Effector memory CD8-positive, alpha-beta T cell (primary cell): ENCODE measurements at regions not wholly inside any gene's neighbourhood (a gene's known extent, or its start where the extent isn't known, plus 50 kb on each side); places are given as distances from the start of the nearest gene placed in this dataset.

Experiments used
- ATAC-seq: fragments of 150-1000 bp; cut with Tn5 transposase; replicated peaks from 2 replicates; pipeline ENCODE4 v1.10.0; 2021; ENCODE audit warnings: mild to moderate bottlenecking, moderate library complexity
- DNase-seq, 3 experiments: peaks; one replicate each; pipeline ENCODE4 v3.0.0; 2021
- H3K27ac Mint-ChIP-seq, 2 donors: one replicate each; pipeline ENCODE4 v1.8.0; 2022; ENCODE audit warnings: mild to moderate bottlenecking in 2 of 2, mixed read lengths in 2 of 2, moderate library complexity in 2 of 2
- H3K27me3 Mint-ChIP-seq, 2 donors: one replicate each; pipeline ENCODE4 v1.8.0; 2022; ENCODE audit warnings: mixed read lengths in 2 of 2
- H3K36me3 Mint-ChIP-seq: one replicate; pipeline ENCODE4 v1.8.0; 2022; ENCODE audit warnings: mild to moderate bottlenecking, moderate library complexity, mixed read lengths; ENCODE audit not compliant: insufficient read depth
- H3K4me1 Mint-ChIP-seq, 2 donors: one replicate each; pipeline ENCODE4 v1.8.0; 2022; ENCODE audit warnings: low read depth in 2 of 2, mixed read lengths in 2 of 2
- H3K4me3 Mint-ChIP-seq, 2 donors: one replicate each; pipeline ENCODE4 v1.8.0; 2022; ENCODE audit warnings: mild to moderate bottlenecking in 2 of 2, mixed read lengths in 2 of 2, moderate library complexity in 2 of 2
- H3K9me3 Mint-ChIP-seq, 2 donors: one replicate each; pipeline ENCODE4 v1.8.0; 2022; ENCODE audit warnings: mixed read lengths in 2 of 2

DNA sequence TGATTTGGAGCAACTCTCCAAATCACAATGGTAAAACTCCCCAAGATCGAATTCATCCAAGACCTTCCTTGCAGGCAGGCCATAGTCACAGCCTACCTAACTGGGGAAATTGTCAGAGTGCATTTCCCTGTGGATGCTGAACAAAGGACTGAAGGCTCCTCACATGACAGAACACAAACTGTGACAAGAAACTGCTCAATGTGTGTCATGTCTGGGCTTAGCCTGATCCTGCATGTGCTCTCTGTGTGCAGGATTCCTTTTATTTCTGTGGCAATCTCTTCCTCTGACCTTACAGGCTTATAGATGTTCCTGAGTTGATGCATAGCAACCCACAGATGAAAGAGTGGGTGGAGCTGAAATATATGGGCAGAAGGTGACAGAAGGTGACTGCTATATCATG, 465.8 kb downstream of the ICE1 start:
- Mint-ChIP-seq H3K27ac (no peak overlapping the region), H3K9me3 (no peaks in the 10 kb centered on the region), H3K4me1 (peaks cover 0 to 2% of the 10 kb centered on the region in 2 donors), H3K27me3 (peaks cover 5 to 11% of the 10 kb centered on the region in 2 donors), H3K4me3 (no peak overlapping the region), H3K36me3 (peaks cover 3% of the 10 kb centered on the region)
- ATAC-seq (no peak), DNase-seq (no peak)

DNA sequence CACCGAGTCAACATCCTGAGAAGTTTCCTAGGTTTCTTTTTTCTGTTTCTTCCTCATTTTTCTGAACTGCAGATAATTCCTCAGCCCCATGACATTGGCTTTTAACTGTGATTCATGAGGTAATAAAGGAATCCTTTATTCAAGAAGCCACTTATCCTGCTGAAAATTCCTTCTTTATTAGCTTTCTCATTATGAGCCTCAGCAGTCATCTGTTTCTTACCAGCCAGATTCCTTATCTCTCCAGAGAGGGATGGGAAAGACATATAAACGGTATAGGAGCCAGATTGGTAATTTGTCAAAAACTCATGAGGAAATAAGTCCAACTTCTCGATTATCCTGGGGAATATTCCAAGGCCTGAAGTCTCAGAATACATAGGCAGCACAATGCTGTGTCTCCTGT, 465.4 kb downstream of the ICE1 start:
- peaks cover 3% of the 10 kb centered on the region for H3K36me3 Mint-ChIP-seq
- ATAC-seq (no peak), DNase-seq (no peak)
- H3K4me3 Mint-ChIP-seq = no peak overlapping the region
- H3K27me3 Mint-ChIP-seq = peaks cover 5 to 11% of the 10 kb centered on the region in 2 donors
- no peaks in the 10 kb centered on the region for H3K9me3 Mint-ChIP-seq
- no peak overlapping the region for H3K27ac Mint-ChIP-seq
- H3K4me1 Mint-ChIP-seq = peaks cover 0 to 2% of the 10 kb centered on the region in 2 donors

DNA sequence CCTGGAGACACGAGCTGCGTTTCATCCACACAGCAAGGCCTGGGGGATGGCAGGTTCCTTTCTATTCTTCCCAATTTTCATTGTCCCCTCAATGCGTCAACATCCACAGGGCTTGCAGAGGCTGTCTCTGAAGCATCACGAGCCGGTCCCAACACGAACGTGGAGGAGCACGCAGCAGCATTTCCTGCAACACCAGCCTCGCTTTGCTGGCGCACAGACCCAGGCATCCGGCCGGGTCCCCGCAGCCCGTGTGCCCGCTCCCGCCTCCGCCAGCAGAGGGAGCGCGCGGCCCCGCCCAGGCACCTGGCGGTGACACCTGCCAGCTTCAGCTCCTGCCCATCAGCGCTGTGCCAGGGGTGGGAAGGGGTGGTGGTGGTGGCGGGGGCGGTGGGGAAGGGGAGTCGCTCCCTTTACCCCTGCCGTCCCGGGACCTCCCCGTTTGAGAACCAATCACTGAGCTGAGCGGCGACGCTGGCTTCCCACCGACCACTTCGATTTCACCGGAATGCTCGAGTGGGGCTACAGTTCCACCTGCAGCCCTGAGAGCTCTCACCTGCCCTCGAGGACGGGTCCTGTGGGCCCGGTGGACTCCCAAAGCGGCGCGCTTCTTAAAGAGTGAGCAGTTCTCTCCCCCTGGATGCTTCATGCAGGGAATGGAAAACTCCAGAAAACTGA, 464.5 kb downstream of the ICE1 start:
- no peak for DNase-seq
- Mint-ChIP-seq H3K36me3 (peaks cover 3% of the 10 kb centered on the region), H3K27me3 (peaks cover 5 to 11% of the 10 kb centered on the region in 2 donors), H3K4me1 (peaks cover 0 to 2% of the 10 kb centered on the region in 2 donors), H3K27ac (no peak overlapping the region), H3K4me3 (no peak overlapping the region), H3K9me3 (no peaks in the 10 kb centered on the region)
- ATAC-seq = no peak

DNA sequence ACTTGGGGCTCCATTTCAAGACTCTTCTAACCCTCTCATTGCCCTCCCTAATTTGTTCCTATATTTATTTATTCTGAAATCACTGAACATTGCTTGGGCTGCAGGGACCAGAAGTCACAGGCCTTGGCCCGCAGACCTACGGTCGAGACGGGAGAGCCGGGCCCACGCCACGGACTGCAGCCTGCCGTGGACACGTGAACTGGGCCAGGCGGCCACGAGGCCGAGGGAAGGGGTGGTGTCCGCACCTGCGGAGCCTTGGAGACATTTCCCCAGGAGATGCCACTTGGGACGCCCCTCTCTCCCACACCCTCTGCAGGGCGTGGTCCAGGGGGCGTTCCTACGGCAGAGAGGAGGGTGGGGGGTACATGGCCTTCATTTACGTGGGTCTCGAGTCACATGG, 463.9 kb downstream of the ICE1 start:
- DNase-seq (no peak), ATAC-seq (no peak)
- no peak overlapping the region for H3K27ac Mint-ChIP-seq
- no peaks in the 10 kb centered on the region for H3K9me3 Mint-ChIP-seq
- peaks cover 3% of the 10 kb centered on the region for H3K36me3 Mint-ChIP-seq
- H3K4me1 Mint-ChIP-seq = peaks cover 0 to 2% of the 10 kb centered on the region in 2 donors
- H3K27me3 Mint-ChIP-seq = peaks cover 5 to 14% of the 10 kb centered on the region in 2 donors
- no peak overlapping the region for H3K4me3 Mint-ChIP-seq

DNA sequence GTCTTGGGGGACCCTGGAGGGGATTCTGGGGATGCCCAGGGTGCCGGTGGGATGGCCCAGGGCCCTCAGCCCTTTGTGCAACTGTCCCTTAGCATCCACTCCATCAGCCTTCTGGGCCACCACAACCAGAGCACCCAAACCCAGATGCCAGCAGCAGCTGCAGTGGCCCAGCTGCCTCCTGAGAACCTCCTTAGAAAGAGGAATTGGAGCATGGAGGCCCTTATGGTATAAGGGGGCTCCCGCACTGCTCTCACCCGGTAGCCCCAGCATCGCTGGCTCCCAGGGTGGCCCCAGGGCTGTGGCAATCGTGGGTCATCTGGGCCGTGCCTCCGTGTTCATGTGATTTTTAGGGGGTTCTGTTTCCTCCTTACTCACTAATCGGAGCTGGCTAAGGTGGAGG, 463.3 kb downstream of the ICE1 start:
- Mint-ChIP-seq H3K4me3 (no peak overlapping the region), H3K27ac (no peak overlapping the region), H3K36me3 (peaks cover 3% of the 10 kb centered on the region), H3K4me1 (peaks cover 0 to 2% of the 10 kb centered on the region in 2 donors), H3K27me3 (peaks cover 5 to 19% of the 10 kb centered on the region in 2 donors), H3K9me3 (no peaks in the 10 kb centered on the region)
- no peak for DNase-seq
- ATAC-seq = no peak

DNA sequence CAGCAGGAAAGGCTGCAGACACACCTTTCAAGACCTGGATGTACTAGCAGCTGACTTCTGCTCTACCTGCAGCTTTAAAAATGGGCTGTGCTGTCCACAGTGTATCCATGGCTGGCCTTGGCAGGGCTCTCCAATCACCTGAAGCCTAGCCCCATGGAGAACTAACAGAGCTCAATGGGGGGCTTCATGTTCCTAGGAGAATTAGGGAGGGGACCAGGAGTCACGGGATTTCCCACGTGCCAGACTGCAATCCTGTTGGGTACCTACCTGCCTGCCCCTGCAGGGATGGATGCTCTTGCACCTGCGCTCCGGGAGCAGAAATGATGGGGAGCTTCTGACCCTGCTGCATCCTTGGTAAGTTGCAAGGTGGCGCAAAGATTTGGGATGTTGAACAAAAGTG, 462.1 kb downstream of the ICE1 start:
- no peaks in the 10 kb centered on the region for H3K9me3 Mint-ChIP-seq
- no peak overlapping the region for H3K4me3 Mint-ChIP-seq
- no peak overlapping the region for H3K27ac Mint-ChIP-seq
- H3K4me1 Mint-ChIP-seq = peaks cover 0 to 2% of the 10 kb centered on the region in 2 donors
- DNase-seq (no peak), ATAC-seq (no peak)
- peaks cover 3% of the 10 kb centered on the region for H3K36me3 Mint-ChIP-seq
- peaks cover 9 to 19% of the 10 kb centered on the region in 2 donors for H3K27me3 Mint-ChIP-seq

DNA sequence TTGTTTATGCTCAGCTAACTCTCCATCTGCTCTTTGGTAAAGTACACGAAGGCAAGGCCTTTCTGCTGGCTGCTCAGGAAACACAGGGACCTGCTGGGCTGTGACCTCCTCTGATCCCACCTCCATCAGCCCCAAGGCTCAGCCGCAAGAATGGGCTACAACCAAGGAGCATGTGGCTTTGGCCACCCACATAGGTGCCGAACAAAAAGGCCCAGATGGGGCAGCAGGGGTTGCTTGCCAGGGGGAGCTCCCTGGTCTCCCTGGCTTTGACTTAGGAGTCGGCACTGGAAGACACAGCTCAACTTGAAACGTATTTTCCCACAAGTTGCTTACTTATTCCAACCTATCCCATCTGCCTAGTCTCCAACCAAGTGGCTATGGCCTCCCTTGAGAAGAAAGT, 461.1 kb downstream of the ICE1 start:
- Mint-ChIP-seq H3K4me3 (no peak overlapping the region), H3K4me1 (peaks cover 0 to 2% of the 10 kb centered on the region in 2 donors), H3K27me3 (peaks cover 18 to 19% of the 10 kb centered on the region in 2 donors), H3K27ac (no peak overlapping the region), H3K9me3 (no peaks in the 10 kb centered on the region), H3K36me3 (peaks cover 3% of the 10 kb centered on the region)
- DNase-seq (no peak), ATAC-seq (no peak)

DNA sequence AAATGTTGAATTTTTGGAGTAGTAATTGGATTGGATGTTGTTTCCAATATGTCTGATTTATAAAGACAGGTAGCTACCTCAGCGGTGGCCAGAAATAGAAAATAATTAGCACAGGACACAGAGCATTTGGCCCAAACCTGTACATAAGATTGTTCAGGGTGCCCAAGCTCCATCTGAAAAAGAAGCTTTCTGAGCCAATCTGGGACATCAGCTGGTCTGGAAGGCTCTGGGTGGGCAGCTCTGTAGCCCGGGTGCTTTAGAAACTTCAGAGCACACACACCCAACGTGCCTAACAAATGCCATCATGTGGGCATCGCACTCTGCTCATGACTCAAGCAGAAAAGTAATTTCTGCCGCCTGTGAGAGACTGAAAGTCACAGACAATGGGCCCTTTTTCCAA, 460.7 kb downstream of the ICE1 start:
- Mint-ChIP-seq H3K27ac (no peak overlapping the region), H3K9me3 (no peaks in the 10 kb centered on the region), H3K4me3 (no peak overlapping the region), H3K36me3 (peaks cover 3% of the 10 kb centered on the region), H3K4me1 (peaks cover 0 to 2% of the 10 kb centered on the region in 2 donors), H3K27me3 (peaks cover 18 to 19% of the 10 kb centered on the region in 2 donors)
- ATAC-seq = no peak
- DNase-seq = no peak

DNA sequence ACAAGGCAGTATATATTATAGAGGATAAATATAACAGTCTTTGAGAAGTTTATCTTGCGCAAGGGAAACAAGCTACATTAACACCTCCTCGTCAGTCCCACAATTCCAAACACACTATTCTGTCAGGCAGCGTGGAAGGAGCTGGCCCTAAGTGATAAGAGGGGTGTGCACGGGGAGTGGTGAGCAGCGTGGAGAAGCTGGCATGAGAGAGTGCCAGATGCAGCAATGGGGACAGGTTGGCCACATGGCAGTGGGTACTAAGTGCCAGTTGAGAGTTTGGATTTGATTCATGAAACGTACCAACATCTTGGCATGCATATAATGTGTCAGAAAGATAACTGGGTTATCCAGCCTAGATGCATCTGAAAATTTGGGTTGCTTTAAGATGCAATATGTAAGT, 460.2 kb downstream of the ICE1 start:
- H3K4me3 Mint-ChIP-seq = no peak overlapping the region
- peaks cover 0 to 2% of the 10 kb centered on the region in 2 donors for H3K4me1 Mint-ChIP-seq
- ATAC-seq (no peak), DNase-seq (no peak)
- H3K27me3 Mint-ChIP-seq = peaks cover 18 to 21% of the 10 kb centered on the region in 2 donors
- peaks cover 3% of the 10 kb centered on the region for H3K36me3 Mint-ChIP-seq
- H3K27ac Mint-ChIP-seq = no peak overlapping the region
- no peaks in the 10 kb centered on the region for H3K9me3 Mint-ChIP-seq

DNA sequence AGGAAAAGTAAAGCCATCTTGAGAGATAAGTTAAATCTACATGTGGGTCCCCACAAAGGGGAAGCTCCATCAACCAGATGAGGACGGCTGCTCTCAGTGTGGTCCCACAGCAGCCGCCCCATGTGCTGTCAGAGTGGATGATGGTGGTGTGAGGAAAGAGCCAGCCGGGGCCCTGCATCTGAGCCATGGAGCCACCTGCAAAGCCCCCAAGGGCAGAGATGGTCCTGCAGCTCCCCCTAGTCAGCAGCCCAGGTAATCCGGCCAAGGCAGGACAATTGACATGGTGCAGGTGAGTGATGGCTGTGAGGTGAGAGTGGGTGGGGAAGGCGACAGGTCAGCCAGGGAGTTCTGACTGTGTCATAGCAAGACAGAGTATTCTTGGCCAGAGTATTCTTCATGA, 458.8 kb downstream of the ICE1 start:
- DNase-seq (no peak), ATAC-seq (no peak)
- Mint-ChIP-seq H3K27me3 (peaks cover 26 to 36% of the 10 kb centered on the region in 2 donors), H3K4me1 (no peaks in the 10 kb centered on the region), H3K4me3 (no peak overlapping the region), H3K36me3 (peaks cover 3% of the 10 kb centered on the region), H3K27ac (no peak overlapping the region), H3K9me3 (no peaks in the 10 kb centered on the region)

DNA sequence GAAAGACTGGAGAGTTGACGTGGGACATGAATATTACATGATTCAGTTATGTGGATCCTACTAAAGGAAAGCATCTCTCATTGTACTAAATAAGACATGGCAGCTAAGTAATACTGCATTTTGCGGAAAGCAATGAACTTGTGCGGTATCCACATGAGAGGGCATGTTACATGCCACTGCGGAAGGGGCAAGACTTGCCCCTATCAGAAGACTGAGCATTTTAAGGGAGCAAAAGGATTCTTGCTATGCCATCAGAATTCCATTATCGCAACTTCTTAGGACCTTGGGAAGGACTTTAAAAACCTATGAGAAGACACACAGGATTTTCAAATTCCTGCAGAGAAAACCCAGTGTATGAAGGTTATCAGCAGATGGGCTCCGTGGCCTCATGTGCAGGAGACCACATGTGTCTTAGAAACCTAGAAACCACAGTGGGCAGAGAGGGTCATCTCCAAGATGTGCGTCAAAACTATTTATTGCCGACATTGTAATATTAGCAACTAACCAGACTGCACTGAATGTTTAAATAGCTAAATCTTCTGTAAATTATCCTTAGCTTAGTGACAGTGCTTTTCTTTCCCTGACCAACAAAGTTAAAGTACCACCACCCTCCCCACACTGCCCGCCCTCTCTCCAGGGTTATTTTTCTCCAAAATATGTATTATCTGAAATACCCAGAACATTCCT, 457.7 kb downstream of the ICE1 start:
- Mint-ChIP-seq H3K27me3 (peaks cover 32 to 38% of the 10 kb centered on the region in 2 donors), H3K9me3 (peaks cover 0 to 4% of the 10 kb centered on the region in 2 donors), H3K4me3 (no peak overlapping the region), H3K27ac (no peak overlapping the region), H3K36me3 (peaks cover 3% of the 10 kb centered on the region), H3K4me1 (no peaks in the 10 kb centered on the region)
- DNase-seq (no peak), ATAC-seq (no peak)

DNA sequence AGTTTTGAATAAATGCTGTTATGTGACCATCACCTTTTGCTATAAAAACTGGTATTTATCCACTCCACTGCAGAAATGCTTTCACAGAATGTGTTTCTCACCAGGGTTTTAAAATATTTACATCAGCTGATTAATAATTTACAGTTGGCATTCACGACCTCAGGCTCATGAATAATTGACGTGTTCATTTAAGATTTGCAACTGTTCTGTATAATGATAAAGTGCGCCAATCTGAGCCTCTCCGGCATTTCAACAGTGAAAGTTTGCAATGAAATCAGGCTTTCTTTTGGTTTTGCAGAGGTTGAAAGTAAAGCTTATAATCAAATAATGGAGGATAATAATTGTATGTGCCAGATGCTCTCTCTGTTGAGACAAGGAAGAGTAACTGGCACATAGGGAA, 434.9 kb downstream of the ICE1 start:
- H3K36me3 Mint-ChIP-seq = no peaks in the 10 kb centered on the region
- no peak overlapping the region for H3K4me3 Mint-ChIP-seq
- H3K4me1 Mint-ChIP-seq = no peaks in the 10 kb centered on the region
- H3K9me3 Mint-ChIP-seq = peaks cover 1 to 4% of the 10 kb centered on the region in 2 donors
- H3K27ac Mint-ChIP-seq = no peak overlapping the region
- DNase-seq (no peak), ATAC-seq (no peak)
- peaks cover 4 to 6% of the 10 kb centered on the region in 2 donors for H3K27me3 Mint-ChIP-seq

DNA sequence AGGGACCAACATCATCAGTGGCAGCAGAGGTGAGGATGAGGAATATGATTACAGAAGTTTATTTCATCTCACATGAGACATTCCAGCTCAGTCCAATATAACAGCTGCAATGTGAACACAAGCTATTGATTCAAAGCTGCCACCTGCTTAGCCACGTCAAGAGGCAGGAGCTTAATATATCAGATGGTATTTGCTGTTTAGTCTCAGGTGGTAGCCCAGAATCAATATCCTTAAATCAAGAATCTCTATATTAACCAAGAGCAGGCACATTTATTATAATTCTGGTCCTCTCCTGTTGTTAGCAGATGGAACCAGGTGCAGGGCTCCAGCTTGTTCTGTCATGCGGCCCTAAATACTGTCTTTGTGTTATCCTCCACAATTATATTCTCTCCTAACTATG, 431.6 kb downstream of the ICE1 start:
- Mint-ChIP-seq H3K27ac (no peak overlapping the region), H3K27me3 (peaks cover 6 to 20% of the 10 kb centered on the region in 2 donors), H3K36me3 (no peaks in the 10 kb centered on the region), H3K4me1 (no peaks in the 10 kb centered on the region), H3K4me3 (no peak overlapping the region), H3K9me3 (peaks cover 1 to 7% of the 10 kb centered on the region in 2 donors)
- ATAC-seq (no peak), DNase-seq (no peak)

DNA sequence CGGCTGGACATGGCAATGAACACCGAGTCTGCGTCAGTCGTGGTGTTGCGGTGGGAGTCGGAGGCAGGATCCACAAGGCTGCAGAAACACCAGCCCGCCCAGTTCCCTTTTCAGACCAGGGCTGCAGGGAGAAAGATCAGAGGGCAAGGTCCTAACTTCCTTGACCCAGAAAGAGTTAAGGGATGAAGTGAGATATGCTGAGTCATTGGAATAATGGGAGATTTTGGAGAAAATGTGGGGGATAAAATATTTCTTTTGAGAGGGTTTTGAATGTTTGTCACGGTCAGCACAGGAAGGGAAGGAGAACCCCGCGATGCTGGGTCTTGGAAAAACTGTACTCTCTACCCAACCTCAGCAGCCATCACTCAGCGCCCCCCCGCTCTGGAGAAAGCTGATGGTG, 416.0 kb downstream of the ICE1 start:
- peaks cover 0 to 2% of the 10 kb centered on the region in 2 donors for H3K9me3 Mint-ChIP-seq
- no peak overlapping the region for H3K27ac Mint-ChIP-seq
- no peaks in the 10 kb centered on the region for H3K4me1 Mint-ChIP-seq
- DNase-seq = no peak
- H3K4me3 Mint-ChIP-seq = no peak overlapping the region
- H3K27me3 Mint-ChIP-seq = peaks cover 5 to 7% of the 10 kb centered on the region in 2 donors
- no peak for ATAC-seq
- peaks cover 3% of the 10 kb centered on the region for H3K36me3 Mint-ChIP-seq
